SU-DHL-6 (cell line): ENCODE measurements at regions not wholly inside any gene's neighbourhood (a gene's known extent, or its start where the extent isn't known, plus 50 kb on each side); places are given as distances from the start of the nearest gene placed in this dataset.

Experiments
- CTCF ChIP-seq: fragments of 200-600 bp; sonication (generic); IDR thresholded peaks from one replicate; pipeline ENCODE4 v1.5.1; 2017; ENCODE audit warnings: antibody characterized with exemption, mild to moderate bottlenecking, low read length, moderate library complexity; ENCODE audit not compliant: insufficient read depth, poor library complexity, severe bottlenecking
- EZH2phosphoT487 ChIP-seq: fragments of 200-600 bp; sonication (generic), shearing (Covaris generic); conservative IDR thresholded peaks from 2 replicates; pipeline ENCODE4 v1.6.1; 2018; ENCODE audit warnings: mild to moderate bottlenecking, antibody characterized with exemption, low read length, moderate library complexity, mixed read lengths

DNA sequence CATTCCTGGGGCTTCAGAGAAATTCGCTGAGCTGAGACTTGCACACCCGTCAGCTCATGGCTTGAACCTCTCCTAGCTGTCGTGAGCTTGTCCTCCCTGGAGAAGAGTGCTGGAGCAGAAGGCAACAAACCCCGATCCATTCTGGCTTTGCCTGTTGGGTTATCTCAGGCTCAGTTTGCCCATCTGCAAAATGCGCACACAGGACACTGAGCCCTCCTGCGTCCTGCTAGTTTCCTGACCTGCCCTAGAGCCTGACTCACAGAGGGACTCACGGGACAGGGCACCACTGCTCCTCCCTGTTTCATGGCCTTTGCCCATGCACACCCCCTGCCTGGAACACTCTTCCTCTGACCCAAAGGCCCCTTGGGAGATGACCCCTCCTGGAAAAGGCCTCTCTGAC is 365.0 kb downstream of the MN1 start:
- TF ChIP-seq CTCF (no peak), EZH2phosphoT487 (no peak)
